Smooth muscle cell (in vitro differentiated cells): ENCODE measurements at regions not wholly inside any gene's neighbourhood (a gene's known extent, or its start where the extent isn't known, plus 50 kb on each side); places are given as distances from the start of the nearest gene placed in this dataset.

ENCODE experiments used
- DNase-seq: peaks from one replicate; lab custom pipeline; 2025; ENCODE audit not compliant: unreplicated experiment; lab: John Stamatoyannopoulos, UW
- H2AFZ ChIP-seq: fragments of 200-600 bp; sonication (generic); 2 replicates; pipeline ENCODE4 v1.6.0; 2016; ENCODE audit warnings: antibody characterized with exemption, low read depth, mild to moderate bottlenecking
- H3F3A ChIP-seq: fragments of 200-600 bp; sonication (generic); 2 replicates; pipeline ENCODE4 v1.6.0; 2017; ENCODE audit warnings: antibody characterized with exemption, low read depth
- H3K27ac ChIP-seq: fragments of 200-600 bp; sonication (generic); 2 replicates; pipeline ENCODE4 v1.5.1; 2016; ENCODE audit warnings: low read depth, mild to moderate bottlenecking
- H3K27me3 ChIP-seq: fragments of 200-600 bp; sonication (generic); 2 replicates; pipeline ENCODE4 v1.6.1; 2016; ENCODE audit warnings: low read depth, mild to moderate bottlenecking
- H3K36me3 ChIP-seq: fragments of 200-600 bp; sonication (generic); 2 replicates; pipeline ENCODE4 v1.5.1; 2016; ENCODE audit warnings: low read depth
- H3K4me1 ChIP-seq: fragments of 200-600 bp; sonication (generic); 2 replicates; pipeline ENCODE4 v1.5.1; 2016; ENCODE audit warnings: low read depth
- H3K4me2 ChIP-seq: fragments of 200-600 bp; sonication (generic); 2 replicates; pipeline ENCODE4 v1.6.0; 2016; ENCODE audit warnings: mild to moderate bottlenecking
- H3K4me3 ChIP-seq: fragments of 200-600 bp; sonication (generic); 2 replicates; pipeline ENCODE4 v1.5.1; 2016; ENCODE audit warnings: mild to moderate bottlenecking
- H3K79me2 ChIP-seq: fragments of 200-600 bp; sonication (generic); 2 replicates; pipeline ENCODE4 v1.6.0; 2016; ENCODE audit warnings: low read depth, mild to moderate bottlenecking
- H3K9ac ChIP-seq: fragments of 200-600 bp; sonication (generic); 2 replicates; pipeline ENCODE4 v1.6.0; 2016; ENCODE audit warnings: low read depth
- H3K9me3 ChIP-seq: fragments of 200-600 bp; sonication (generic); replicated peaks from 2 replicates; pipeline ENCODE4 v1.5.1; 2016; ENCODE audit warnings: low read depth
- H4K20me1 ChIP-seq: fragments of 200-600 bp; sonication (generic); 2 replicates; pipeline ENCODE4 v1.6.0; 2016; ENCODE audit warnings: low read depth
- CTCF ChIP-seq: fragments of 200-600 bp; sonication (generic); IDR thresholded peaks from 2 replicates; pipeline ENCODE4 v1.5.1; 2017; ENCODE audit warnings: borderline replicate concordance, mild to moderate bottlenecking, antibody characterized with exemption; ENCODE audit not compliant: insufficient read depth, poor library complexity, severe bottlenecking
- WGBS: methylation state at CpG from one replicate; pipeline ENCODE4 v1.1.7; 2016; ENCODE audit warnings: low lambda C conversion rate; 5-methylcytosine and 5-hydroxymethylcytosine counted together

GRCh38 chr7:91374321-91374989 lies 110.2 kb downstream of the FZD1 start:
- H3K4me2 ChIP-seq: no peak overlapping the region
- no peak overlapping the region for H2AFZ ChIP-seq
- no peak overlapping the region for H3K27ac ChIP-seq
- 93% methylated on average over 2 of the region's 2 CpGs for WGBS
- H3K9ac ChIP-seq: no peak overlapping the region
- TF ChIP-seq CTCF: no peak
- H3K36me3 ChIP-seq: no peaks in the 10 kb centered on the region
- H3K4me3 ChIP-seq: no peak overlapping the region
- H4K20me1 ChIP-seq: no peaks in the 10 kb centered on the region
- H3K4me1 ChIP-seq: peaks cover under 1% of the 10 kb centered on the region
- no peaks in the 10 kb centered on the region for H3K9me3 ChIP-seq
- no peaks in the 10 kb centered on the region for H3F3A ChIP-seq
- DNase-seq: no peak
- H3K79me2 ChIP-seq: no peaks in the 10 kb centered on the region
- H3K27me3 ChIP-seq: no peaks in the 10 kb centered on the region

- Histone ChIP-seq H4K20me1 (no peaks in the 10 kb centered on the region), H3K9me3 (no peaks in the 10 kb centered on the region), H3K4me3 (no peak overlapping the region), H2AFZ (no peak overlapping the region), H3K9ac (no peak overlapping the region), H3K4me1 (peaks cover 5% of the 10 kb centered on the region), H3K27me3 (no peaks in the 10 kb centered on the region), H3F3A (no peaks in the 10 kb centered on the region), H3K4me2 (no peak overlapping the region), H3K27ac (no peak overlapping the region), H3K79me2 (no peaks in the 10 kb centered on the region), H3K36me3 (no peaks in the 10 kb centered on the region)
- TF ChIP-seq CTCF: no peak
- 97% methylated on average over 2 of the region's 2 CpGs for WGBS
- DNase-seq: no peak
Observed at GRCh38 chr7:91375378-91375777, 111.1 kb downstream of the FZD1 start.

- Histone ChIP-seq H2AFZ (no peak overlapping the region), H3K36me3 (no peaks in the 10 kb centered on the region), H3K27ac (peak overlapping the region; percentile 63), H3K4me1 (peaks cover 5% of the 10 kb centered on the region), H3K79me2 (no peaks in the 10 kb centered on the region), H3K9ac (no peak overlapping the region), H3K9me3 (no peaks in the 10 kb centered on the region), H3K27me3 (no peaks in the 10 kb centered on the region), H3F3A (no peaks in the 10 kb centered on the region), H4K20me1 (no peaks in the 10 kb centered on the region), H3K4me3 (no peak overlapping the region), H3K4me2 (peak overlapping the region; percentile 48)
- DNase-seq: no peak
- no peak for TF ChIP-seq CTCF
- WGBS: 77% methylated on average over 2 of the region's 2 CpGs
Observed at GRCh38 chr7:91378131-91378530, 113.9 kb downstream of the FZD1 start.

GRCh38 chr7:91379236-91379635 lies 115.0 kb downstream of the FZD1 start:
- DNase-seq: no peak
- Histone ChIP-seq H3K4me3 (no peak overlapping the region), H3K27me3 (no peaks in the 10 kb centered on the region), H3K4me2 (peak overlapping the region; percentile 48), H3F3A (no peaks in the 10 kb centered on the region), H3K9me3 (no peaks in the 10 kb centered on the region), H3K36me3 (no peaks in the 10 kb centered on the region), H3K79me2 (no peaks in the 10 kb centered on the region), H3K9ac (no peak overlapping the region), H3K4me1 (peaks cover 5% of the 10 kb centered on the region), H3K27ac (peak overlapping the region; percentile 63), H4K20me1 (no peaks in the 10 kb centered on the region), H2AFZ (no peak overlapping the region)
- TF ChIP-seq CTCF: no peak
- WGBS: 28% methylated on average over 2 of the region's 2 CpGs
